Activated T-helper 17 cell treated with anti-CD3 and anti-CD28 coated beads, Interleukin-2, amount 50 U/mL, for 72 hours (primary cell): ENCODE measurements at regions not wholly inside any gene's neighbourhood (a gene's known extent, or its start where the extent isn't known, plus 50 kb on each side); places are given as distances from the start of the nearest gene placed in this dataset.

Experiments used
- ATAC-seq: fragments of 150-1000 bp; cut with Tn5 transposase; replicated peaks from 2 replicates; pipeline ENCODE4 v1.10.0; 2021; ENCODE audit warnings: mild to moderate bottlenecking, moderate library complexity
- H3K27ac Mint-ChIP-seq: one replicate; pipeline ENCODE4 v1.8.0; 2022; ENCODE audit warnings: mixed read lengths
- H3K27me3 Mint-ChIP-seq: one replicate; pipeline ENCODE4 v1.8.0; 2022; ENCODE audit warnings: mixed read lengths
- H3K36me3 Mint-ChIP-seq: one replicate; pipeline ENCODE4 v1.8.0; 2022; ENCODE audit warnings: low read depth, mild to moderate bottlenecking, mixed read lengths
- H3K4me1 Mint-ChIP-seq: one replicate; pipeline ENCODE4 v1.8.0; 2022; ENCODE audit warnings: mixed read lengths
- H3K4me3 Mint-ChIP-seq: one replicate; pipeline ENCODE4 v1.8.0; 2022; ENCODE audit warnings: mild to moderate bottlenecking, mixed read lengths
- H3K9me3 Mint-ChIP-seq: one replicate; pipeline ENCODE4 v1.8.0; 2022; ENCODE audit warnings: mixed read lengths

DNA sequence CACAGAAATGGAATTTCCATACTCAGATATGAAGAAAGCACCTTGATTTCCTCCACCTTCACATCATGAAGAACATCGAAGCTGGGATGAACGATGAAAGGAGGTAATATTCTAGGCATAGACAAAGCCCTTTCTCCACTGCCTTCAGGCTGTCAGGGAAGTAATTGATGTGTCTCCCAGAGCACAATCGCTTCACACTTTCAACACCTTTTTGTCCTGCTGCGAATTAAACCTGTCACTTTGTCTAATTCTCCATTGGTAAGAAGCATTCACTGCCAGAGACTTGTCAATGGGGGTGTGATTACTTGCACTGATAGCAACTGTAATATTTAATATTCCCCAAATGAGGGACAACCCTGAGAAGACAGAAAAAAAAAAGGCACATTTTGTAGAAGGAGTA lies 260.1 kb downstream of the ETS1 start:
- Mint-ChIP-seq H3K4me3 (peak overlapping the region; percentile 77), H3K27ac (peak overlapping the region; percentile 97), H3K27me3 (no peaks in the 10 kb centered on the region), H3K9me3 (no peaks in the 10 kb centered on the region), H3K4me1 (peaks cover 79% of the 10 kb centered on the region), H3K36me3 (peaks cover 30% of the 10 kb centered on the region)
- ATAC-seq = no peak

GRCh38 chr11:128326791-128327190 lies 260.6 kb downstream of the ETS1 start:
- H3K4me3 Mint-ChIP-seq = peak overlapping the region; percentile 77
- peaks cover 82% of the 10 kb centered on the region for H3K4me1 Mint-ChIP-seq

DNA sequence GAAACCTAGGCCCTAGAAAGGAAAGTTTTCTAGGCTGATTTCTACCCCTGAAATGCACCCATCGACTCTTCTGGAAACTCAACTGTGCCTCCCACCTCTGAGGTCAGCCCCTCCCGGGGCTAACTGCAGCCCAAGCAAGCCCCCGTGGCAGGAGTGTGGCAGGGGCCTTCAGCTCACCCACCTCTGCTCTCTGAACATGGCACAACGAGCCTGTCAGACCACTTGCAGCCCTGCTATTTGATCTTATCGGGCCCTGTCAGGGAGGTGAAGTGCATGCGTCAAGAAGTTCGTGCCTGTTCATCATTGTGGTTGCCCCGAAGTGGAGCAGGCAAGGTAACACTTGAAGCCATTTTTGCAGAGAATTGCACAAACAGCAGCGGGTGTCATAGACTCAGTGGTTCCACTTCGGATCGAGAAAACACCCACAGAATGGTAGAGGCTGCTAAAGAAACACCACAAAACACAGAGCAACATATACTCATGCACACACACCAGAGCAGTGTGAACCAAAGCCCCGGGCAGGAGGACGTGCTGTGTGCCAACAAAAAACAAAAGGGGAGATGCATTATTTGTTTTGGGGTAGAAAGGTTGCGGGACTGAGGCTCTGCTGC lies 262.7 kb downstream of the ETS1 start:
- H3K9me3 Mint-ChIP-seq = no peaks in the 10 kb centered on the region
- ATAC-seq = peak; percentile 71
- H3K27ac Mint-ChIP-seq = peak overlapping the region; percentile 97
- peaks cover 72% of the 10 kb centered on the region for H3K4me1 Mint-ChIP-seq
- no peaks in the 10 kb centered on the region for H3K27me3 Mint-ChIP-seq
- peaks cover 33% of the 10 kb centered on the region for H3K36me3 Mint-ChIP-seq
- peak overlapping the region; percentile 77 for H3K4me3 Mint-ChIP-seq

More at GRCh38 chr11:128326791-128327190, 260.6 kb downstream of the ETS1 start:
- ATAC-seq = peak; percentile 33
- Mint-ChIP-seq H3K36me3 (peaks cover 33% of the 10 kb centered on the region), H3K9me3 (no peaks in the 10 kb centered on the region), H3K27me3 (no peaks in the 10 kb centered on the region), H3K27ac (peak overlapping the region; percentile 97)

DNA sequence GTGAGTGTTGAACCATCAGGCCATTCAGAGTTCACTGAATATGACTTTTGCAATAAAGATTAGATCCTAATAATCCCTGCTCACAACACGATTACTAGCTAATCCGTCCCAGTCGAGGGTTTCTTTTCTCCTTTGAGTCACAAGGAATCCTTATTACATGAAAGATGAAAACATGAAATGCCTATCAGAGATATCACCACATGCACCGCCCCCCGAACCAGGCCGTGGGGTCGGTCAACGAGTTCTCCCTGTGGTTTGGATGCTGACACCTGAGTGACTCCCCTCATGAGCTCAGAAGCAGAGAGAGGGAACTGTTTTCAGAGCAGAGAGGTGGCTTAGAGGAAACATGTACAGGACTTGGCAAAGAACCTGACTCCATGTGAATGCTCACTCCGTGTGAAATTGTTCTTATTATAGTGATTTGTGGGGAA lies 263.3 kb downstream of the ETS1 start:
- Mint-ChIP-seq H3K27me3 (no peaks in the 10 kb centered on the region), H3K36me3 (peaks cover 33% of the 10 kb centered on the region), H3K9me3 (no peaks in the 10 kb centered on the region), H3K4me3 (peak overlapping the region; percentile 77), H3K4me1 (peaks cover 70% of the 10 kb centered on the region), H3K27ac (peak overlapping the region; percentile 97)
- ATAC-seq = peak; percentile 29

- Mint-ChIP-seq H3K27me3 (no peaks in the 10 kb centered on the region), H3K27ac (peak overlapping the region; percentile 97), H3K36me3 (peaks cover 33% of the 10 kb centered on the region), H3K4me1 (peaks cover 74% of the 10 kb centered on the region), H3K9me3 (peaks cover 5% of the 10 kb centered on the region), H3K4me3 (peak overlapping the region; percentile 77)
- ATAC-seq = no peak
These were observed 264.0 kb downstream of the ETS1 start for GRCh38 chr11:128323381-128323780.

DNA sequence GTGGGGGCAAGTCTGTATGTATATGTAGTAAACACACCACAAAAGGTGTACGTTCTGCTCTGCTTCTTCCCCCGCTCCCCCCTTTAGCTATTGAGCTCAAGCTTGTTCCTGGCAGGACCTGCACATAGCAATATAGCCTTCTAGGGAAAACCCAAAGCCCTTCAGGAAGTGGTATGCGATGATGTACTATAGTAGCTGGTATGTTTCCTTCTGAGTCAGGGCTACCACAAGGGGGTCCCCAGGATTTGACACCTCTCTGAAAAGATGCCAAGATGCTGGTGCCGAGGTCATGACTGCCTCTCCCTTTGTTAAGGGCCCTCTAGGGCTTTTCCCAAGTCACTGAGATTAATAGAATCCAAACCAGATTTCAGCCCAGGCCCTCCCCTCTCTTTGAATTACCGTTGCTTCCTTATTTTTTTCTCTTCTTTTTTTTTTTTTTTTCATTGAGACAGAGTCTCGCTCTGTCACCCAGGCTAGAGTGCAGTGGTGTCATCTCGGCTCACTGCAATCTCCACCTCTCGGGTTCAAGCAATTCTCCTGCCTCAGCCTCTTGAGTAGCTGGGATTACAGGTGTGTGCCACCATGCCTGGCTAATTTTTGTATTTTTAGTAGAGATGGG lies 268.4 kb downstream of the ETS1 start:
- Mint-ChIP-seq H3K4me1 (peaks cover 72% of the 10 kb centered on the region), H3K27me3 (no peaks in the 10 kb centered on the region), H3K36me3 (peaks cover 24% of the 10 kb centered on the region), H3K4me3 (peak overlapping the region; percentile 72), H3K27ac (peak overlapping the region; percentile 92), H3K9me3 (peaks cover 19% of the 10 kb centered on the region)
- ATAC-seq = peak; percentile 85

- Mint-ChIP-seq H3K27me3 (no peaks in the 10 kb centered on the region), H3K9me3 (peaks cover 21% of the 10 kb centered on the region), H3K4me3 (peak overlapping the region; percentile 72), H3K4me1 (peaks cover 56% of the 10 kb centered on the region), H3K36me3 (peaks cover 16% of the 10 kb centered on the region), H3K27ac (peak overlapping the region; percentile 66)
- ATAC-seq = no peak
These were observed 270.7 kb downstream of the ETS1 start for GRCh38 chr11:128316541-128317227.

- H3K27me3 Mint-ChIP-seq = no peaks in the 10 kb centered on the region
- H3K36me3 Mint-ChIP-seq = peaks cover 16% of the 10 kb centered on the region
- peaks cover 21% of the 10 kb centered on the region for H3K9me3 Mint-ChIP-seq
- H3K27ac Mint-ChIP-seq = peak overlapping the region; percentile 66
- ATAC-seq = no peak
- peak overlapping the region; percentile 72 for H3K4me3 Mint-ChIP-seq
- peaks cover 55% of the 10 kb centered on the region for H3K4me1 Mint-ChIP-seq
These were observed 271.4 kb downstream of the ETS1 start for GRCh38 chr11:128315933-128316332.

DNA sequence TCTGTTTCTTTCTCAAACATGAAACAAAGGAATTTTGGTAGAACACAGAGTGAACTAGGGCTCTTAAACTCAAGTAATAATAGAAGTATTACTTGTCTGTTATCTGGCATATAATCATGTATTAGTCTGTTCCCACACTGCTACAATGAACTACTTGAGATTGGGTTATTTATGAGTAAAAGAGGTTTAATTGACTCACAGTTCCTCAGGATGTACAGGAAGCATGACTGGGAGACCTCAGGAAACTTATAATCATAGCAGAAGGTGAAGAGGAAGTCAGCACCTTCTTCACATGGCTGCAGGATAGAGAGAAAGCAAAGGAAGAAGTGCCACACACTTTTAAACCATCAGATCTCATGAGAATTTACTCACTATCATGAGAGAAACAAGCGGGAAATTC lies 273.4 kb downstream of the ETS1 start:
- Mint-ChIP-seq H3K4me1 (peaks cover 52% of the 10 kb centered on the region), H3K4me3 (peak overlapping the region; percentile 67), H3K27me3 (no peaks in the 10 kb centered on the region), H3K27ac (peak overlapping the region; percentile 88), H3K9me3 (peaks cover 21% of the 10 kb centered on the region), H3K36me3 (peaks cover 16% of the 10 kb centered on the region)
- ATAC-seq = peak; percentile 33

DNA sequence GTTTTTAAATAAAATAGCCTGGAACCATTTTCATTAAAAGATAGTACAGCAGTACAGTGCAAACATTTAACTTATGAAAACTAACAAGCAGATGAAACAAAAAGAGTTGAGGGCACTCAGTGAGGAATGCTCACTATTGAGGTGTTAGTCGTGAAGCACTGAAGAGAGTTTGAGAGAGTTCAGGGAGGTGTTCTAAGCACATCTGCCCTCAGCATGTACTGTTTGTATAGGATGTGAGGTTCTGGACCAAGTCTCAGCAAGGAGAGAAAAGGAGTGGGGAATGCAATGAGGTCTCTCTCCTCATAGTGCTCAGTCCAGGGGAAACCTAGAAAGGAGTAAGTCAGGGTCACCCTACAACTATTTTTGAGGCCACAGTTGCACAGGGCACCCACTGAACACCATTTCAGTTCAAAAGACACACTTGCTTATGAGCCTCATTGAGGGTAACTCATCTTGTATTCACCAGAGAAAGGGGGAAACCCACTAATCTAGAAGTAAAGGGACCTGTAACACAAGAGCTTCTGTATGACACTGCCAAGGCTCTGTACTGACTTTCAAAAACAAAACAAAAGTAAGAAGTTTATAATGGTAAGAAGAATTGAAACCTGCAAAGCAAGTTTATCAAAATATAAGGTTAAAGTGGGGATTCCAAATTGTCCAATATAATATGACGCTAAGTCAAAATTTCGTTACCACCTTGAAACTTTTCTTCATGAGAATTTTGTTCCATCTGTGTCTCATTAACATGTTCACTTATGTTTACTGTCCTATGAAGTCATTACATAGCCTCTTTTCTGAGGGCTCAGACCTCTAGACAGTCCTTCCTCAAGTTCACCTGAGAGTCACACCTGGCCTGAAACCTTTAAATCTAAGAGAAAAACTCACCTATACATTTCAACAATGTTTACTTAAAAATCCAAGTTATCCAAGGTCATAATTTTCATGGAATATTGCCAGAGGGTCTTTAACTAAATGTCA lies 275.3 kb downstream of the ETS1 start:
- peaks cover 16% of the 10 kb centered on the region for H3K9me3 Mint-ChIP-seq
- H3K4me1 Mint-ChIP-seq = peaks cover 39% of the 10 kb centered on the region
- peaks cover 16% of the 10 kb centered on the region for H3K36me3 Mint-ChIP-seq
- peak; percentile 83 for ATAC-seq
- no peaks in the 10 kb centered on the region for H3K27me3 Mint-ChIP-seq
- H3K27ac Mint-ChIP-seq = peak overlapping the region; percentile 51
- H3K4me3 Mint-ChIP-seq = peak overlapping the region; percentile 59

DNA sequence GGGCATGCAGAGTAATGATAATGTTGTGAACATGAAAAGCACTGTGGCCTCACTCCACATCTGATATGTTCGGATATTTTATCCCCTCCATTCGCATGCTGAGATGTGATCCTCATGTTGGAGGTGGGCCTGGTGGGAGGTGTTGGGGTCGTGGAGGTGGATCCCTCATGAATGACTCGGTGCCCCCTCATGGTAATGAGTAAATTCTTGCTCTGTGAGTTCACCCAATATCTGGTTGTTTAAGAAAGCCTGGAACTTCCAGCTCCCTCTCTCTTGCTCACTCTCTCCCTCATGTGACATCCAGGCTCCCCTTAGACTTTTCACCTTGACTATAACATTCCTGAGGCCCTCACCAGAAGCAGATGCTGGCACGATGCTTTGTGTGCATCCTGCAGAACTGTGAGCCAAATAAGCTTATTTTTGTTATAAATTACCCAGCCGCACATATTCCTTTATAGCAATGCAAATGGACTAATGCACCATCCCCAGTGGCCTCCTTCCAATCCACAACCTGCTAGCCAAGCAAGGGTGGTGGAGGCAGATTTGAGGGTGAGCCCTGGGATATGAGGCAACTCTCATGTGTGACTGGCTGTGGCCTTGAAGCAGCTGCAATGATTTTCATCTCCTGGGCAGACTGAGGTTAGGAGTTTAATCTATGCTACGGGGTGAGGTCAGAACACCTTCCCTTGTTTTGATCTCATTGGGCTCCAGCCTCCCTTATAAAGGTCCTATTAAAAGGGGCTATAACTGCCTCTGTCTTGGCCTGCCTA lies 276.5 kb downstream of the ETS1 start:
- peak overlapping the region; percentile 51 for H3K27ac Mint-ChIP-seq
- peaks cover 12% of the 10 kb centered on the region for H3K9me3 Mint-ChIP-seq
- peak overlapping the region; percentile 59 for H3K4me3 Mint-ChIP-seq
- peaks cover 34% of the 10 kb centered on the region for H3K4me1 Mint-ChIP-seq
- H3K36me3 Mint-ChIP-seq = peaks cover 16% of the 10 kb centered on the region
- ATAC-seq = peak; percentile 32
- H3K27me3 Mint-ChIP-seq = no peaks in the 10 kb centered on the region

GRCh38 chr11:128310005-128310404 lies 277.4 kb downstream of the ETS1 start:
- Mint-ChIP-seq H3K27ac (peak overlapping the region; percentile 51), H3K36me3 (peaks cover 10% of the 10 kb centered on the region), H3K4me3 (peak overlapping the region; percentile 59), H3K9me3 (peaks cover 6% of the 10 kb centered on the region), H3K4me1 (peaks cover 37% of the 10 kb centered on the region), H3K27me3 (no peaks in the 10 kb centered on the region)
- ATAC-seq = no peak

DNA sequence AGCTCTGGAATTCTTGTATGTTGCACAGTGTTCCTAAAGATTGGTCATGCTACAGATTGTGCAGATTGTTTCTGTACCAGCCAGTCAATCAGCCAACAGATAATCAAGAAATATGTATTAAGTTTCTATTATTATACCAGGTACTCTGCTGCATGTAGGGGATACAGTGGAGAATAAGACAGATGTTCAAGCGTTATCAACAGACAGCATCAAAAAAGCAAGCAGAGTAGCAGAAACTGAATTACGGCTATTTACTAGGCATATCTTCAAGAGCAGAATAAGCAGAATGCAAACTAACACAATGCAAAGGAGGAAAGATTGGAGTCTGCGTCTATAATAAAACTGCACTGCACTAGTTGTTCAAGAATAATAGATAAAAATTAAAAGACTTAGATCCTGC lies 278.6 kb downstream of the ETS1 start:
- Mint-ChIP-seq H3K27ac (no peak overlapping the region), H3K4me1 (peaks cover 41% of the 10 kb centered on the region), H3K9me3 (peaks cover under 1% of the 10 kb centered on the region), H3K4me3 (no peak overlapping the region), H3K27me3 (no peaks in the 10 kb centered on the region), H3K36me3 (peaks cover 1% of the 10 kb centered on the region)
- ATAC-seq = no peak
